Stimulated activated CD4-positive, alpha-beta T cell treated with anti-CD3 and anti-CD28 coated beads, TNF-alpha, amount 100 ng/mL, for 48 hours (primary cell): ENCODE measurements at regions not wholly inside any gene's neighbourhood (a gene's known extent, or its start where the extent isn't known, plus 50 kb on each side); places are given as distances from the start of the nearest gene placed in this dataset.
"Not testable (repeated sequence)": the region's sequence is repeated elsewhere in the genome, so short reads cannot be mapped to it uniquely, and the experiment has no call there.

Experiments used
- DNase-seq, 3 donors: peaks; one replicate each; pipeline ENCODE4 v3.0.0-alpha.2; 2020; ENCODE audit warnings: low read depth in 3 of 3

GRCh38 chr12:131644481-131644880 lies 66.4 kb upstream of the SFSWAP start:
- DNase-seq, result no peak

- DNase-seq, result not testable (repeated sequence)
Measured at GRCh38 chr12:131644917-131645316, 66.0 kb upstream of the SFSWAP start.

- not testable (repeated sequence) for DNase-seq
Measured at GRCh38 chr12:131645557-131645956, 65.3 kb upstream of the SFSWAP start.

- not testable (repeated sequence) for DNase-seq
Measured at GRCh38 chr12:131646444-131646843, 64.4 kb upstream of the SFSWAP start.

- no peak for DNase-seq
Measured at GRCh38 chr12:131647667-131648066, 63.2 kb upstream of the SFSWAP start.

GRCh38 chr12:131655469-131656174 lies 55.3 kb upstream of the SFSWAP start:
- DNase-seq, result not testable (repeated sequence)

- not testable (repeated sequence) for DNase-seq
Measured at GRCh38 chr12:131656796-131657195, 54.1 kb upstream of the SFSWAP start.

GRCh38 chr12:131658605-131659004 lies 52.3 kb upstream of the SFSWAP start:
- not testable (repeated sequence) for DNase-seq

- not testable (repeated sequence) for DNase-seq
Measured at GRCh38 chr12:131659484-131659883, 51.4 kb upstream of the SFSWAP start.

GRCh38 chr12:131659976-131660375 lies 50.9 kb upstream of the SFSWAP start:
- DNase-seq, result not testable (repeated sequence)

GRCh38 chr12:131660401-131660800 lies 50.5 kb upstream of the SFSWAP start:
- DNase-seq, result not testable (repeated sequence)
